B cell (primary cell): ENCODE measurements at regions not wholly inside any gene's neighbourhood (a gene's known extent, or its start where the extent isn't known, plus 50 kb on each side); places are given as distances from the start of the nearest gene placed in this dataset.

Source experiments
- ATAC-seq: fragments of 200-7000 bp; cut with Tn5 transposase; one replicate; pipeline ENCODE4 v1.10.0; 2021; ENCODE audit warnings: low read depth, mild to moderate bottlenecking, moderate number of reproducible peaks, moderate library complexity
- CTCF ChIA-PET: fragments of 350-600 bp; sonication (Branson Sonifier 250); formaldehyde crosslinking; loops from one replicate; lab custom pipeline; 2021; ENCODE audit warnings: antibody characterized with exemption, inconsistent platforms; lab: Charles Lee
- POLR2A ChIA-PET: fragments of 350-600 bp; sonication (Branson Sonifier 250); formaldehyde crosslinking; loops from one replicate; lab custom pipeline; 2021; ENCODE audit warnings: antibody characterized with exemption; lab: Charles Lee
- DNase-seq: peaks from one replicate; pipeline ENCODE4 v3.0.0; 2013
- H2AFZ ChIP-seq: 2 replicates; pipeline ENCODE4 v1.6.1; 2012; ENCODE audit warnings: mild to moderate bottlenecking, low read depth, low read length; ENCODE audit not compliant: insufficient read depth, poor library complexity, severe bottlenecking
- H3K27ac ChIP-seq, 2 donors: 1 replicate in 1 of 2; 2 replicates in 1 of 2; pipeline ENCODE4 v1.5.1; 2012 to 2013; ENCODE audit warnings: low read length in 2 of 2, mild to moderate bottlenecking in 2 of 2, moderate library complexity in 1 of 2
- H3K27me3 ChIP-seq, 4 experiments: fragments of 200-600 bp in 1 of 4; sonication (generic) in 1 of 4; replicated peaks in 1 of 4; 1 replicate in 2 of 4; 2 replicates in 2 of 4; pipeline versions ENCODE4 v1.6.1 to v1.7.0; 2013 to 2016; ENCODE audit warnings: low read length in 3 of 4, mild to moderate bottlenecking in 2 of 4, mixed read lengths in 1 of 4, moderate library complexity in 1 of 4; ENCODE audit not compliant: insufficient read depth in 4 of 4, control insufficient read depth in 3 of 4; ENCODE audit errors: control extremely low read depth in 1 of 4
- H3K36me3 ChIP-seq, 2 experiments: replicated peaks in 1 of 2; 1 replicate in 1 of 2; 2 replicates in 1 of 2; pipeline versions ENCODE4 v1.6.1 to v1.7.1; 2013; ENCODE audit warnings: low read length in 1 of 2; ENCODE audit not compliant: insufficient read depth in 2 of 2, control insufficient read depth in 1 of 2; ENCODE audit errors: control extremely low read depth in 1 of 2, extremely low read depth in 1 of 2
- H3K4me1 ChIP-seq, 2 donors: fragments of 200-600 bp in 1 of 2; sonication (generic) in 1 of 2; 1 replicate in 1 of 2; 2 replicates in 1 of 2; pipeline versions ENCODE4 v1.5.1 to v1.6.1; 2013 to 2017; ENCODE audit warnings: low read length in 2 of 2; ENCODE audit not compliant: control insufficient read depth in 2 of 2, insufficient read depth in 2 of 2
- H3K4me2 ChIP-seq: replicated peaks from 2 replicates; pipeline ENCODE3; 2012; ENCODE audit warnings: mild to moderate bottlenecking, low read depth, low read length; ENCODE audit not compliant: poor library complexity, severe bottlenecking
- H3K4me3 ChIP-seq, 5 experiments: fragments of 200-600 bp in 1 of 5; sonication (generic) in 1 of 5; 1 replicate in 3 of 5; 2 replicates in 2 of 5; pipeline versions ENCODE4 v1.5.1 to v1.7.0; 2011 to 2016; ENCODE audit warnings: low read length in 4 of 5, mild to moderate bottlenecking in 4 of 5, low read depth in 2 of 5, control low read depth in 1 of 5, moderate library complexity in 1 of 5; ENCODE audit not compliant: insufficient read depth in 1 of 5; ENCODE audit errors: control extremely low read depth in 1 of 5, extremely low read depth in 1 of 5
- H3K79me2 ChIP-seq: fragments of 200-600 bp; sonication (generic); one replicate; pipeline ENCODE4 v1.6.0; 2016; ENCODE audit warnings: low read length; ENCODE audit not compliant: control insufficient read depth, insufficient read depth
- H3K9ac ChIP-seq: fragments of 200-600 bp; sonication (generic); 2 replicates; pipeline ENCODE4 v1.6.1; 2017; ENCODE audit warnings: mild to moderate bottlenecking, low read length, moderate library complexity
- H3K9me3 ChIP-seq, 3 donors: one replicate each; pipeline versions ENCODE4 v1.6.1 to v1.7.1; 2013; ENCODE audit warnings: low read length in 2 of 3; ENCODE audit not compliant: control insufficient read depth in 2 of 3, insufficient read depth in 1 of 3; ENCODE audit errors: control extremely low read depth in 1 of 3
- H4K20me1 ChIP-seq: 2 replicates; pipeline ENCODE4 v1.6.0; 2012; ENCODE audit warnings: mild to moderate bottlenecking, low read length; ENCODE audit not compliant: insufficient read depth, control insufficient read depth, poor library complexity, severe bottlenecking
- H3K27ac Mint-ChIP-seq: one replicate; pipeline ENCODE4 v1.8.0; 2021; ENCODE audit warnings: mixed read lengths
- H3K27me3 Mint-ChIP-seq: one replicate; pipeline ENCODE4 v1.8.0; 2021; ENCODE audit warnings: mixed read lengths
- H3K4me1 Mint-ChIP-seq: one replicate; pipeline ENCODE4 v1.8.0; 2021; ENCODE audit warnings: mixed read lengths
- H3K4me3 Mint-ChIP-seq: one replicate; pipeline ENCODE4 v1.8.0; 2021; ENCODE audit warnings: mixed read lengths
- H3K9me3 Mint-ChIP-seq: one replicate; pipeline ENCODE4 v1.8.0; 2022; ENCODE audit warnings: mixed read lengths; ENCODE audit not compliant: insufficient read depth
- CTCF ChIP-seq: fragments of 200-600 bp; IDR thresholded peaks from one replicate; pipeline ENCODE4 v1.8.0; 2022; ENCODE audit warnings: antibody characterized with exemption, mild to moderate bottlenecking
- EZH2 ChIP-seq: IDR thresholded peaks from 2 replicates; pipeline ENCODE4 v1.6.1; 2012; ENCODE audit warnings: borderline replicate concordance, low read depth, mild to moderate bottlenecking, moderate library complexity, low read length; ENCODE audit not compliant: insufficient read depth, poor library complexity, severe bottlenecking
- WGBS: methylation state at CpG from one replicate; pipeline ENCODE4 v1.1.5; 2013; ENCODE audit warnings: missing lambda C conversion rate; ENCODE audit not compliant: insufficient coverage; 5-methylcytosine and 5-hydroxymethylcytosine counted together
- intact Hi-C: fragments of 100-400 bp; cut with micrococcal nuclease; formaldehyde crosslinking; loops from one replicate; pipeline ENCODE4 v1.10.0; 2022

GRCh38 chr11:116590844-116591570 lies 181.8 kb downstream of the BUD13 start:
- no peaks in the 10 kb centered on the region for H3K36me3 ChIP-seq
- ChIA-PET POLR2A (no interaction called here), CTCF (no interaction called here)
- no peak overlapping the region for H3K27ac ChIP-seq
- H3K79me2 ChIP-seq: no peaks in the 10 kb centered on the region
- H4K20me1 ChIP-seq: no peaks in the 10 kb centered on the region
- Mint-ChIP-seq H3K4me3 (no peak overlapping the region), H3K4me1 (no peaks in the 10 kb centered on the region), H3K27me3 (peaks cover 16% of the 10 kb centered on the region), H3K27ac (no peak overlapping the region), H3K9me3 (no peaks in the 10 kb centered on the region)
- no peak overlapping the region for H3K4me2 ChIP-seq
- H3K9me3 ChIP-seq: peaks cover 0 to 18% (median 0%) of the 10 kb centered on the region in 3 donors
- H3K27me3 ChIP-seq: no peaks in the 10 kb centered on the region
- 89% methylated on average over 8 of the region's 10 CpGs for WGBS
- no peak overlapping the region for H3K4me3 ChIP-seq
- no peaks in the 10 kb centered on the region for H3K4me1 ChIP-seq
- intact Hi-C loops: no loop called here
- no peak overlapping the region for H3K9ac ChIP-seq
- H2AFZ ChIP-seq: no peak overlapping the region
- DNase-seq: no peak
- no peak for TF ChIP-seq EZH2
- TF ChIP-seq CTCF: no peak
- ATAC-seq: no peak

GRCh38 chr11:116589402-116589801 lies 183.4 kb downstream of the BUD13 start:
- peaks cover 25% of the 10 kb centered on the region for H3K27me3 Mint-ChIP-seq
- intact Hi-C loops: no loop called here
- 96% methylated on average over 4 of the region's 5 CpGs for WGBS
- H3K79me2 ChIP-seq: no peaks in the 10 kb centered on the region
- H3K9me3 ChIP-seq: peaks cover 0 to 14% (median 0%) of the 10 kb centered on the region in 3 donors
- no peak overlapping the region for H3K4me3 ChIP-seq
- H3K36me3 ChIP-seq: no peaks in the 10 kb centered on the region
- POLR2A ChIA-PET: no interaction called here
- no peak overlapping the region for H3K27ac Mint-ChIP-seq
- H3K9ac ChIP-seq: no peak overlapping the region
- no peaks in the 10 kb centered on the region for H3K9me3 Mint-ChIP-seq
- H3K27me3 ChIP-seq: no peaks in the 10 kb centered on the region
- TF ChIP-seq CTCF: no peak
- no peak for TF ChIP-seq EZH2
- DNase-seq: no peak
- H3K4me1 ChIP-seq: no peaks in the 10 kb centered on the region
- no peak overlapping the region for H3K4me3 Mint-ChIP-seq
- no peak overlapping the region for H2AFZ ChIP-seq
- H4K20me1 ChIP-seq: no peaks in the 10 kb centered on the region
- CTCF ChIA-PET: no interaction called here
- no peak overlapping the region for H3K4me2 ChIP-seq
- H3K27ac ChIP-seq: no peak overlapping the region
- no peaks in the 10 kb centered on the region for H3K4me1 Mint-ChIP-seq
- ATAC-seq: no peak
